ENCODE measurements at regions not wholly inside any gene's neighbourhood (a gene's known extent, or its start where the extent isn't known, plus 50 kb on each side); places are given as distances from the start of the nearest gene placed in this dataset.
"Not testable (repeated sequence)": the region's sequence is repeated elsewhere in the genome, so short reads cannot be mapped to it uniquely, and the experiment has no call there.

- CTCF ChIA-PET, result interaction anchor here (1.0 kb wide), 1 partner anchor 60 kb away, joined by 3 read pairs; no protein-coding TSS in a partner anchor
- peaks cover 5% of the 10 kb centered on the region for H3K4me1 Mint-ChIP-seq (ENCODE audit: insufficient read depth, unreplicated experiment)
- no peaks in the 10 kb centered on the region for H3K36me3 Mint-ChIP-seq (ENCODE audit: insufficient read depth, unreplicated experiment)
- no peak for TF ChIP-seq CTCF (IDR thresholded peaks at IDR 0.05; ENCODE audit: unreplicated experiment)
- BruUV-seq (replicated peaks), result no TSS peak
- POLR2A ChIA-PET, result no interaction called here
- no peak for DNase-seq (ENCODE audit: unreplicated experiment)
- H3K9me3 Mint-ChIP-seq (ENCODE audit: unreplicated experiment), result no peaks in the 10 kb centered on the region
- no peak overlapping the region for H3K4me3 Mint-ChIP-seq (ENCODE audit: unreplicated experiment)
- intact Hi-C loops (cut with micrococcal nuclease), result no loop called here
- no peaks in the 10 kb centered on the region for H3K27me3 Mint-ChIP-seq (ENCODE audit: insufficient read depth, unreplicated experiment)
- H3K27ac Mint-ChIP-seq (ENCODE audit: low read depth, unreplicated experiment), result no peak overlapping the region
Observed at GRCh38 chr6:164049517-164049988, 635.0 kb downstream of the QKI start.

- Mint-ChIP-seq H3K4me3 (ENCODE audit: unreplicated experiment) (no peak overlapping the region), H3K4me1 (ENCODE audit: insufficient read depth, unreplicated experiment) (peaks cover 5% of the 10 kb centered on the region), H3K36me3 (ENCODE audit: insufficient read depth, unreplicated experiment) (no peaks in the 10 kb centered on the region), H3K27me3 (ENCODE audit: insufficient read depth, unreplicated experiment) (no peaks in the 10 kb centered on the region), H3K27ac (ENCODE audit: low read depth, unreplicated experiment) (no peak overlapping the region), H3K9me3 (ENCODE audit: unreplicated experiment) (no peaks in the 10 kb centered on the region)
- CTCF ChIA-PET, result no interaction called here
- no peak for TF ChIP-seq CTCF (IDR thresholded peaks at IDR 0.05; ENCODE audit: unreplicated experiment)
- DNase-seq (ENCODE audit: unreplicated experiment), result peak; percentile 8
- BruUV-seq (replicated peaks), result no TSS peak
- POLR2A ChIA-PET, result no interaction called here
- intact Hi-C loops (cut with micrococcal nuclease), result no loop called here
Observed at GRCh38 chr6:164048840-164049516, 634.5 kb downstream of the QKI start.

- peaks cover 5% of the 10 kb centered on the region for H3K4me1 Mint-ChIP-seq (ENCODE audit: insufficient read depth, unreplicated experiment)
- TF ChIP-seq CTCF (IDR thresholded peaks at IDR 0.05; ENCODE audit: unreplicated experiment), result no peak
- intact Hi-C loops (cut with micrococcal nuclease), result no loop called here
- BruUV-seq (replicated peaks), result no TSS peak
- H3K27ac Mint-ChIP-seq (ENCODE audit: low read depth, unreplicated experiment), result no peak overlapping the region
- ChIA-PET CTCF (interaction anchor here (0.6 kb wide), 2 partner anchors 821 to 1198 kb away, joined by 3 to 5 read pairs; no protein-coding TSS in a partner anchor), POLR2A (no interaction called here)
- H3K36me3 Mint-ChIP-seq (ENCODE audit: insufficient read depth, unreplicated experiment), result no peaks in the 10 kb centered on the region
- H3K27me3 Mint-ChIP-seq (ENCODE audit: insufficient read depth, unreplicated experiment), result no peaks in the 10 kb centered on the region
- no peak for DNase-seq (ENCODE audit: unreplicated experiment)
- peaks cover 10% of the 10 kb centered on the region for H3K9me3 Mint-ChIP-seq (ENCODE audit: unreplicated experiment)
- H3K4me3 Mint-ChIP-seq (ENCODE audit: unreplicated experiment), result no peak overlapping the region
Observed at GRCh38 chr6:164045082-164045481, 630.6 kb downstream of the QKI start.

GRCh38 chr6:164043656-164044055 lies 629.1 kb downstream of the QKI start:
- H3K27ac Mint-ChIP-seq (ENCODE audit: low read depth, unreplicated experiment); intact Hi-C loops (cut with micrococcal nuclease); H3K27me3 Mint-ChIP-seq (ENCODE audit: insufficient read depth, unreplicated experiment); H3K9me3 Mint-ChIP-seq (ENCODE audit: unreplicated experiment); BruUV-seq (replicated peaks); POLR2A ChIA-PET; H3K4me1 Mint-ChIP-seq (ENCODE audit: insufficient read depth, unreplicated experiment); DNase-seq (ENCODE audit: unreplicated experiment); H3K36me3 Mint-ChIP-seq (ENCODE audit: insufficient read depth, unreplicated experiment); H3K4me3 Mint-ChIP-seq (ENCODE audit: unreplicated experiment): not testable (repeated sequence)
- CTCF ChIA-PET, result interaction anchor here (0.7 kb wide), 1 partner anchor 714 kb away, joined by 3 read pairs; no protein-coding TSS in a partner anchor
